ENCODE measurements at regions not wholly inside any gene's neighbourhood (a gene's known extent, or its start where the extent isn't known, plus 50 kb on each side); places are given as distances from the start of the nearest gene placed in this dataset.
"Not testable (repeated sequence)": the region's sequence is repeated elsewhere in the genome, so short reads cannot be mapped to it uniquely, and the experiment has no call there.

DNA sequence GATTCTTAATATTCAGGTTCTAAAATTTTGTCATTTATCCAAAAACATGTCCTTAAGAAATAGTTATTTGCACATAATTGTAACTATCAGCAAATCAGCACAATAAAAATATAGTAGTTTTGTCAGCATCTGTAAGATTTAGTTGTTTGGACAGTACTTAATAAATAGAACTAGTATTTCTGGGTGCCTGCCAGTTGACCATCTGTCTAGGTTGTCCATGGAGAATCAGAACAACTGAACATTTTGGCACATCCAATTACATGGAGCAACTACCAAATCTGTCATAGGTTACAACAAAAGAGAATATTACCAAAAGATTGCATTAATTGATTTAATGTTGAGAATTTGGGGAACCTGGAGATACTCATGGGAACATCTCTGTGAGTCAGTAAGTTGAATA is 305.5 kb upstream of the TACR3 start:
- no peaks in the 10 kb centered on the region for H3K4me1 ChIP-seq (ENCODE audit: insufficient read depth, low read length)
- POLR2A ChIA-PET, result no interaction called here
- peaks cover 0 to 21% (median 4%) of the 10 kb centered on the region in 5 donors for H3K9me3 Mint-ChIP-seq
- H3K4me3 Mint-ChIP-seq, result no peak overlapping the region
- no peak overlapping the region for H3K27ac Mint-ChIP-seq
- no peak for DNase-seq
- no peaks in the 10 kb centered on the region for H3K36me3 ChIP-seq (ENCODE audit: insufficient read depth, low read length)
- H3K4me3 ChIP-seq (ENCODE audit: low read length), result no peak overlapping the region
- CTCF ChIA-PET, result no interaction called here
- H3K4me1 Mint-ChIP-seq, result no peaks in the 10 kb centered on the region
- H3K36me3 Mint-ChIP-seq, result no peaks in the 10 kb centered on the region
- H3K9me3 ChIP-seq (ENCODE audit: low read length), result no peaks in the 10 kb centered on the region
- no peak overlapping the region for H3K27ac ChIP-seq (ENCODE audit: low read depth, low read length)
- H3K27me3 Mint-ChIP-seq, result no peaks in the 10 kb centered on the region
- H3K27me3 ChIP-seq (ENCODE audit: insufficient read depth, low read length, poor library complexity, severe bottlenecking), result no peaks in the 10 kb centered on the region

DNA sequence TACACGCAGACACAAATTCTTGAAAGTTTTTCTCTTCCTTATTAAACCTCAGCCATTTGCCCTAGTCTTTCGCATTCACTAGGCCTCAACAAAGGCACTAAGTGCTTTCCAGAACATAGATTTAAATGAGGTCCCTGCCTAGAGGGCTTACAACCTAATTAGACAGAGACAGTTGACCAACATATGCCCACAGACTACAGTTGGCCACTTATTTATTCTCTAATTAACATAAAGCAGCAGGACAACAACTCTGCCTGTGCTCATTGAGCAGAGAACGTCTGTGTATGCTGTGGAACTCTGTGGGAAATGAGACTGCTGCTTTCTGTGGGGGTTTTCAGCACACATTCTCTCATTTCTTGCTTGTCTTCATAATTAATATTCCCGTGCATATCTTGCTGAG is 303.0 kb upstream of the TACR3 start:
- H3K4me3 ChIP-seq (ENCODE audit: low read length), result no peak overlapping the region
- CTCF ChIA-PET, result no interaction called here
- peaks cover 0 to 7% (median 2%) of the 10 kb centered on the region in 5 donors for H3K9me3 Mint-ChIP-seq
- no peaks in the 10 kb centered on the region for H3K9me3 ChIP-seq (ENCODE audit: low read length)
- no peaks in the 10 kb centered on the region for H3K4me1 ChIP-seq (ENCODE audit: insufficient read depth, low read length)
- H3K36me3 Mint-ChIP-seq, result no peaks in the 10 kb centered on the region
- no peaks in the 10 kb centered on the region for H3K27me3 ChIP-seq (ENCODE audit: insufficient read depth, low read length, poor library complexity, severe bottlenecking)
- H3K4me1 Mint-ChIP-seq, result no peaks in the 10 kb centered on the region
- H3K27me3 Mint-ChIP-seq, result no peaks in the 10 kb centered on the region
- POLR2A ChIA-PET, result no interaction called here
- H3K27ac Mint-ChIP-seq, result no peak overlapping the region
- DNase-seq, result no peak
- no peak overlapping the region for H3K4me3 Mint-ChIP-seq
- H3K27ac ChIP-seq (ENCODE audit: low read depth, low read length), result no peak overlapping the region
- H3K36me3 ChIP-seq (ENCODE audit: insufficient read depth, low read length), result no peaks in the 10 kb centered on the region

DNA sequence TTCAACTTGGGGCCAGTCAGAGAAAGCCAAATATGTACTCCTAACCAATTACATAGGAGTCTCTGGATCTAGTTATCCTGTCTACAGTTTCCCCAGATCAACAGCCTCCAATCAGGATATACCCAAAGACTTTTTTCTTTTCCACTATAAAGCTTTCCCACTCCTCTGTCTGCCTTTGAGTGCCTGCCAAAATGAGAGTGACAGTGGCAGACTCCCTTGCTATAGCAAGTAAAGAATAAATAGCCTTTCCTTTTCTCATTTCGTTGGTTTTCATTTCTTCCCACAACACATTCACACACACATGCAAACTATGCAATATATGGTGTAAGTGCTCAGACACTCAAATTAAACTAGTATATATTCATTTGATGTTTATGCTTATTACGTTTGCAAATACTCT is 302.4 kb upstream of the TACR3 start:
- Histone ChIP-seq H3K4me3 (ENCODE audit: low read length) (no peak overlapping the region), H3K9me3 (ENCODE audit: low read length) (no peaks in the 10 kb centered on the region), H3K27me3 (ENCODE audit: insufficient read depth, low read length, poor library complexity, severe bottlenecking) (no peaks in the 10 kb centered on the region), H3K27ac (ENCODE audit: low read depth, low read length) (no peak overlapping the region), H3K36me3 (ENCODE audit: insufficient read depth, low read length) (no peaks in the 10 kb centered on the region), H3K4me1 (ENCODE audit: insufficient read depth, low read length) (no peaks in the 10 kb centered on the region)
- Mint-ChIP-seq H3K27ac (no peak overlapping the region), H3K27me3 (no peaks in the 10 kb centered on the region), H3K4me3 (no peak overlapping the region), H3K9me3 (peaks cover 0 to 8% (median 1%) of the 10 kb centered on the region in 5 donors), H3K36me3 (no peaks in the 10 kb centered on the region), H3K4me1 (no peaks in the 10 kb centered on the region)
- CTCF ChIA-PET, result no interaction called here
- POLR2A ChIA-PET, result no interaction called here
- no peak for DNase-seq

DNA sequence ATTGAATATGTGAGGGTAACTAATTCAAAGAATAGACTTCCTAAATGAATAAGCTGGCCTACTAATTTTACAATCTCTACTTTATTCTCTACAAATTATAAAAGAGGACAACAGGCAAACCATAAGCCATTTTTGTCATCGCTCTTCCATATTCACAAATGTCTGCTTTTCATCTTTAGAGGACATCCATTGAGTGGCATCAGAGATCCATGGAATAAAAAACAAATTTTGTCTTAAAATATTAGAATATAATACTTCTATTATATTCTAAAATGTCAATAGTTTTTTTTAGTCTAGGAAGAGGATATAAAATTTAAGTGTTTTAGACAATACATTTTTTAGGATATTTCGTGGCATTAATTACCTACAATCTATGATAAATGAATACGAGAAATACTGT is 300.9 kb upstream of the TACR3 start:
- no peaks in the 10 kb centered on the region for H3K4me1 Mint-ChIP-seq
- CTCF ChIA-PET, result no interaction called here
- no peaks in the 10 kb centered on the region for H3K27me3 ChIP-seq (ENCODE audit: insufficient read depth, low read length, poor library complexity, severe bottlenecking)
- H3K36me3 ChIP-seq (ENCODE audit: insufficient read depth, low read length), result no peaks in the 10 kb centered on the region
- H3K9me3 Mint-ChIP-seq, result peaks cover 0 to 8% (median 0%) of the 10 kb centered on the region in 5 donors
- no peak overlapping the region for H3K27ac Mint-ChIP-seq
- no peak overlapping the region for H3K4me3 ChIP-seq (ENCODE audit: low read length)
- no peaks in the 10 kb centered on the region for H3K36me3 Mint-ChIP-seq
- POLR2A ChIA-PET, result no interaction called here
- no peak overlapping the region for H3K4me3 Mint-ChIP-seq
- H3K27ac ChIP-seq (ENCODE audit: low read depth, low read length), result no peak overlapping the region
- DNase-seq, result no peak
- no peaks in the 10 kb centered on the region for H3K4me1 ChIP-seq (ENCODE audit: insufficient read depth, low read length)
- no peaks in the 10 kb centered on the region for H3K27me3 Mint-ChIP-seq
- no peaks in the 10 kb centered on the region for H3K9me3 ChIP-seq (ENCODE audit: low read length)

DNA sequence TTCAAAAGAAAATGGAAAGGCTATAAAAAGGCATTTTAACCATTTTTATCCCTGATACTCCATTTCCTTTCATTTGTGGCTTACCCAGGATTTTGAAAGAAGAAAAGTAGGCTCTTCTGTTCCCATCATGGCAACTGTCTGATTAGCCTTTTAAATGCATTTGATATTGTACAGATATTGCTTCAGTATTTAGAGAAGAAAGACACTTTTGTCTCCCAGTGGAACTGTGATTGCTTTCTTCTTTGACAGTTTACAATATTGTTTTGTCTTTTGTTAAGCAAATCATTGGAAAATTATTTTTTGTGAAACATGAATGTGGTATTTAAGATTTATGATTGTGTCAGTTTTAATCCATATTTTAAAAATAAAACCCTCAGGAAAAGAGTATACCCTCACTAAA is 297.4 kb upstream of the TACR3 start:
- no peaks in the 10 kb centered on the region for H3K27me3 ChIP-seq (ENCODE audit: insufficient read depth, low read length, poor library complexity, severe bottlenecking)
- H3K9me3 ChIP-seq (ENCODE audit: low read length), result no peaks in the 10 kb centered on the region
- ChIA-PET POLR2A (no interaction called here), CTCF (no interaction called here)
- H3K27ac ChIP-seq (ENCODE audit: low read depth, low read length), result no peak overlapping the region
- H3K36me3 ChIP-seq (ENCODE audit: insufficient read depth, low read length), result no peaks in the 10 kb centered on the region
- H3K27ac Mint-ChIP-seq, result no peak overlapping the region
- H3K4me3 ChIP-seq (ENCODE audit: low read length), result no peak overlapping the region
- H3K27me3 Mint-ChIP-seq, result no peaks in the 10 kb centered on the region
- no peaks in the 10 kb centered on the region for H3K36me3 Mint-ChIP-seq
- no peaks in the 10 kb centered on the region for H3K4me1 Mint-ChIP-seq
- peaks cover 0 to 5% (median 0%) of the 10 kb centered on the region in 5 donors for H3K9me3 Mint-ChIP-seq
- H3K4me3 Mint-ChIP-seq, result no peak overlapping the region
- no peak for DNase-seq
- H3K4me1 ChIP-seq (ENCODE audit: insufficient read depth, low read length), result no peaks in the 10 kb centered on the region

DNA sequence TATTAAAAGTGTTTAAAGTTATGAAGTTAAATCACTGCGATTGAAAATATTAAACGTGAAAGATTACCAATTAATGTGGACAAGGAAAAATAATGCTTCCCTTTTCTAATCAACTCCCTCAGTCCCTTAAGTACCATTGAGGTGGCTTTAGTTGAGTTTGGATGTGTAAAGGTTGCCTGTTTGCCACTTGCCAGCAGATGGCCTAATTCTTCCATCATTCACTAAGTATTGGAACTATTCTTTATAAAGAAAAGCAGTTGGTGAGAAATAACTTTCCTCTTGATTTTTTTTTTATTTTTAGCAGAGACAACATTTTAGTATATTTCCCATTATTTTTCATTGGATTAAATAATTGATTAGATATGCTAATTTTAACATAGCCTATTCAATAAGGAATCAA is 295.9 kb upstream of the TACR3 start:
- Histone ChIP-seq H3K27me3 (ENCODE audit: insufficient read depth, low read length, poor library complexity, severe bottlenecking) (no peaks in the 10 kb centered on the region), H3K4me3 (ENCODE audit: low read length) (no peak overlapping the region), H3K27ac (ENCODE audit: low read depth, low read length) (no peak overlapping the region), H3K36me3 (ENCODE audit: insufficient read depth, low read length) (no peaks in the 10 kb centered on the region), H3K4me1 (ENCODE audit: insufficient read depth, low read length) (no peaks in the 10 kb centered on the region), H3K9me3 (ENCODE audit: low read length) (no peaks in the 10 kb centered on the region)
- Mint-ChIP-seq H3K27ac (no peak overlapping the region), H3K4me3 (no peak overlapping the region), H3K4me1 (no peaks in the 10 kb centered on the region), H3K9me3 (peaks cover 0 to 5% (median 0%) of the 10 kb centered on the region in 5 donors), H3K36me3 (no peaks in the 10 kb centered on the region), H3K27me3 (no peaks in the 10 kb centered on the region)
- CTCF ChIA-PET, result no interaction called here
- POLR2A ChIA-PET, result no interaction called here
- no peak for DNase-seq

DNA sequence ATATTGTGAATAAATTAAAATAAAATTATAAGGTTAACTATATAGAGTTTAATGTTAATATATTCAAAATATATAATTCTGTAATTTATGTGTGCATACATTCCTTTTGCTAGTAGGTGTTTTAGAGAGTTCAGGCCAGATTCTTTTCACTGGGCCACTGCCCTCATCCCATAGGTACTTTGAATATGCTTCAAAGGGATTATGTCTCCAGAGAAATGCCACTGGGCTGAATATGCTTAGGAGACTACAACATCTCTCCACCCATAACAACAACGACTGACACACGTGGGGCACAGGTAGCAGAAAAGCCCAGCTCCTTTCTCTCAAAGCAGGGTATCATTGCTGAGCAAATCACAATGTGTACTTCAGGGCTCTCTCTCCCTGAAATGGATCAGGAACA is 290.9 kb upstream of the TACR3 start:
- no peak overlapping the region for H3K27ac ChIP-seq (ENCODE audit: low read depth, low read length)
- Mint-ChIP-seq H3K4me3 (no peak overlapping the region), H3K27me3 (no peaks in the 10 kb centered on the region), H3K36me3 (no peaks in the 10 kb centered on the region), H3K9me3 (peaks cover 0 to 10% (median 2%) of the 10 kb centered on the region in 5 donors), H3K4me1 (no peaks in the 10 kb centered on the region), H3K27ac (no peak overlapping the region)
- POLR2A ChIA-PET, result no interaction called here
- H3K36me3 ChIP-seq (ENCODE audit: insufficient read depth, low read length), result no peaks in the 10 kb centered on the region
- no peak for DNase-seq
- H3K4me1 ChIP-seq (ENCODE audit: insufficient read depth, low read length), result no peaks in the 10 kb centered on the region
- no peaks in the 10 kb centered on the region for H3K27me3 ChIP-seq (ENCODE audit: insufficient read depth, low read length, poor library complexity, severe bottlenecking)
- H3K4me3 ChIP-seq (ENCODE audit: low read length), result no peak overlapping the region
- H3K9me3 ChIP-seq (ENCODE audit: low read length), result no peaks in the 10 kb centered on the region
- CTCF ChIA-PET, result no interaction called here

DNA sequence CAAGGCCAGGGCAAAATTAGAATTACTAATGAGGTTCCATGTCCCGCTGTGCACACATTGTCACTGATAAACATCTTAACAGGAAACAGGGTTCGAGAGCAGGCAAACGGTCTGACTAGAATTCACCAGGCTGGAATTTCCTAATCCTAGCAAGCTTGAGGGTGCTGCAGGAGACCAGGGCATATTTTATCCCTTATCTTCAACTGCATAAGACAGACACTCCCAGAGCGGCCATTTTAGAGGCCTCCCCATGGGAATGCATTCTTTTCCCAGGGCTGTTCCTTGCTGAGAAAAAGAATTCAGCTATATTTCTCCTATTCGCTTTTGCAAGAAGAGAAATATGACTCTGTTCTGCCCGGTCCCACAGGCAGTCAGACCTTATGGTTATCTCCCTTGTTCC is 282.5 kb upstream of the TACR3 start:
- H3K4me3 Mint-ChIP-seq; H3K9me3 ChIP-seq (ENCODE audit: low read length); H3K27ac Mint-ChIP-seq; H3K36me3 Mint-ChIP-seq; CTCF ChIA-PET; H3K4me1 Mint-ChIP-seq; H3K4me1 ChIP-seq (ENCODE audit: insufficient read depth, low read length); H3K4me3 ChIP-seq (ENCODE audit: low read length); H3K36me3 ChIP-seq (ENCODE audit: insufficient read depth, low read length); DNase-seq; H3K27me3 Mint-ChIP-seq; H3K27ac ChIP-seq (ENCODE audit: low read depth, low read length); H3K27me3 ChIP-seq (ENCODE audit: insufficient read depth, low read length, poor library complexity, severe bottlenecking); POLR2A ChIA-PET: not testable (repeated sequence)
- peaks cover 13 to 35% (median 21%) of the 10 kb centered on the region in 5 donors for H3K9me3 Mint-ChIP-seq

DNA sequence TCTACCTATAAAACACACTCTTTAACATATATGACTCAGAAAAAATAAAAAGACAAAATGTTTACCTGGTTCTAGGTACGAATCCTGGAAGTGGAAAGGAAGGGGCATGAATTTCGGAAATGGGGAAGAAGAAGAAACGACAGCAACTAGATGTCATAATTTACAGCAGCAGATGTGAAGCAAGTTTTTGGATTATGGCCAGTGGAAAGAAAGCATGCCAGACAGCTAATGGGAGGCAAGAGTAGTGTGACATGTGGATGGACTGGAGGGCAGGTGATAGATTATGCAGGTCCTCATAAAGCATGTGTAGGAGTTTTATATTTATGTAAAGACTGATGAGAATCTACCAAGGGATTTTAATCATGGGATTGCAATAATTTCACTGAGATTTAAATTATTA is 279.0 kb upstream of the TACR3 start:
- ChIA-PET CTCF (no interaction called here), POLR2A (no interaction called here)
- no peaks in the 10 kb centered on the region for H3K4me1 ChIP-seq (ENCODE audit: insufficient read depth, low read length)
- Mint-ChIP-seq H3K36me3 (no peaks in the 10 kb centered on the region), H3K9me3 (peaks cover 15 to 24% (median 18%) of the 10 kb centered on the region in 5 donors), H3K27me3 (no peaks in the 10 kb centered on the region), H3K27ac (no peak overlapping the region), H3K4me3 (no peak overlapping the region), H3K4me1 (no peaks in the 10 kb centered on the region)
- no peak for DNase-seq
- no peaks in the 10 kb centered on the region for H3K36me3 ChIP-seq (ENCODE audit: insufficient read depth, low read length)
- H3K27ac ChIP-seq (ENCODE audit: low read depth, low read length), result no peak overlapping the region
- H3K27me3 ChIP-seq (ENCODE audit: insufficient read depth, low read length, poor library complexity, severe bottlenecking), result no peaks in the 10 kb centered on the region
- H3K9me3 ChIP-seq (ENCODE audit: low read length), result no peaks in the 10 kb centered on the region
- H3K4me3 ChIP-seq (ENCODE audit: low read length), result no peak overlapping the region

All from CD8-positive, alpha-beta memory T cell (primary cell).